ENCODE measurements at regions not wholly inside any gene's neighbourhood (a gene's known extent, or its start where the extent isn't known, plus 50 kb on each side); places are given as distances from the start of the nearest gene placed in this dataset.

- ChIA-PET CTCF (ENCODE audit: low intra/inter-chr PET ratio) (no interaction called here), POLR2A (interaction anchor here (1.1 to 1.8 kb wide), 3 partner anchors 8 to 16 kb away, joined by 3 to 6 read pairs (median 4); no protein-coding TSS in a partner anchor)
- DNase-seq (ENCODE audit: extremely low read depth in 1 of 4, low spot score in 3 of 4), result no peak
- no peaks in the 10 kb centered on the region for H3K36me3 ChIP-seq (ENCODE audit: control insufficient read depth, insufficient read depth, low read length)
- H3K27ac ChIP-seq (ENCODE audit: extremely low read depth, low read depth, low read length), result no peak overlapping the region
- H3K79me2 ChIP-seq (ENCODE audit: control insufficient read depth, insufficient read depth, low read length), result no peaks in the 10 kb centered on the region
- intact Hi-C loops (cut with micrococcal nuclease) (no loop called here), in situ Hi-C loops (cut with MboI) (no loop called here)
- H2AFZ ChIP-seq (ENCODE audit: low read depth, low read length), result peak overlapping the region; percentile 60
- H3K4me2 ChIP-seq (ENCODE audit: insufficient read depth, low read length), result no peak overlapping the region
- 13% methylated on average over 11 of the region's 11 CpGs for WGBS (ENCODE audit: insufficient coverage, low coverage, missing lambda C conversion rate)
- peak overlapping the region in 1 of 2 experiments; percentile 40; a peak in 1 of 4 replicates for H3K9ac ChIP-seq (ENCODE audit: insufficient read depth in 1 of 2, low read depth in 2 of 2, low read length in 2 of 2)
- no peak for FAIRE-seq
- ATAC-seq, result no peak
- peaks cover 0 to 12% of the 10 kb centered on the region in 2 experiments; a peak in 3 of 5 replicates for H3K27me3 ChIP-seq (ENCODE audit: control insufficient read depth in 2 of 2, insufficient read depth in 2 of 2, low read length in 2 of 2)
- BruUV-seq (replicated peaks), result no TSS peak
- H3K4me3 ChIP-seq, result no peak overlapping the region
- TF ChIP-seq POU5F1 (IDR thresholded peaks at IDR 0.05; ENCODE audit: borderline replicate concordance, low read depth, low read length, partially characterized antibody) (no peak), SPI1 (IDR thresholded peaks at IDR 0.05; ENCODE audit: borderline replicate concordance, low read depth, low read length) (peak; percentile 80; the same call in 1 of the 2 replicates)
- H3K4me1 ChIP-seq (replicated peaks in 1 of 2; ENCODE audit: control insufficient read depth in 2 of 2, insufficient read depth in 2 of 2, low read length in 2 of 2), result peaks cover 0 to 8% of the 10 kb centered on the region in 2 experiments; a peak in 2 of 5 replicates
- H3K9me1 ChIP-seq (ENCODE audit: control insufficient read depth, insufficient read depth, low read length), result no peaks in the 10 kb centered on the region
- no peaks in the 10 kb centered on the region; the same call in 1 of the 2 replicates for H4K20me1 ChIP-seq (replicated peaks; ENCODE audit: control insufficient read depth, insufficient read depth, low read length)
- H3K9me3 ChIP-seq (replicated peaks; ENCODE audit: control insufficient read depth, insufficient read depth, low read depth, low read length), result no peaks in the 10 kb centered on the region
Measured at GRCh38 chr11:15909937-15910598, 446.3 kb downstream of the SOX6 start.

- ChIA-PET POLR2A (interaction anchor here (0.6 to 1.1 kb wide), 2 partner anchors 17 to 204 kb away, joined by 3 read pairs; no protein-coding TSS in a partner anchor), CTCF (ENCODE audit: low intra/inter-chr PET ratio) (no interaction called here)
- Histone ChIP-seq H3K27me3 (ENCODE audit: control insufficient read depth in 2 of 2, insufficient read depth in 2 of 2, low read length in 2 of 2) (peaks cover 0 to 12% of the 10 kb centered on the region in 2 experiments; a peak in 3 of 5 replicates), H3K36me3 (ENCODE audit: control insufficient read depth, insufficient read depth, low read length) (no peaks in the 10 kb centered on the region), H3K9ac (ENCODE audit: insufficient read depth in 1 of 2, low read depth in 2 of 2, low read length in 2 of 2) (peak overlapping the region in 1 of 2 experiments; percentile 40; a peak in 1 of 4 replicates), H3K79me2 (ENCODE audit: control insufficient read depth, insufficient read depth, low read length) (no peaks in the 10 kb centered on the region), H3K9me3 (replicated peaks; ENCODE audit: control insufficient read depth, insufficient read depth, low read depth, low read length) (no peaks in the 10 kb centered on the region), H3K4me1 (replicated peaks in 1 of 2; ENCODE audit: control insufficient read depth in 2 of 2, insufficient read depth in 2 of 2, low read length in 2 of 2) (peaks cover 0 to 3% of the 10 kb centered on the region in 2 experiments; a peak in 1 of 5 replicates), H3K27ac (ENCODE audit: extremely low read depth, low read depth, low read length) (no peak overlapping the region), H3K9me1 (ENCODE audit: control insufficient read depth, insufficient read depth, low read length) (no peaks in the 10 kb centered on the region), H3K4me3 (no peak overlapping the region), H4K20me1 (replicated peaks; ENCODE audit: control insufficient read depth, insufficient read depth, low read length) (no peaks in the 10 kb centered on the region; the same call in 1 of the 2 replicates), H3K4me2 (ENCODE audit: insufficient read depth, low read length) (no peak overlapping the region), H2AFZ (ENCODE audit: low read depth, low read length) (peak overlapping the region; percentile 60)
- intact Hi-C loops (cut with micrococcal nuclease) (no loop called here), in situ Hi-C loops (cut with MboI) (no loop called here)
- ATAC-seq, result no peak
- TF ChIP-seq NBN (IDR thresholded peaks at IDR 0.05; ENCODE audit: low read depth) (no peak), MAFF (IDR thresholded peaks at IDR 0.05; ENCODE audit: low read length) (no peak), HSF4 (CRISPR knock-in tag; IDR thresholded peaks at IDR 0.05; ENCODE audit: borderline replicate concordance) (no peak), BRD4 (IDR thresholded peaks at IDR 0.05) (no peak), ATF1 (CRISPR knock-in tag; IDR thresholded peaks at IDR 0.05) (no peak), ATF1 (tag; IDR thresholded peaks at IDR 0.05) (no peak), ZNF551 (CRISPR knock-in tag; IDR thresholded peaks at IDR 0.05) (no peak), SUPT5H (IDR thresholded peaks at IDR 0.05) (no peak), PREB (CRISPR knock-in tag; IDR thresholded peaks at IDR 0.05) (no peak), ZNF589 (CRISPR knock-in tag; IDR thresholded peaks at IDR 0.05; ENCODE audit: low read depth) (no peak), JUN (IDR thresholded peaks at IDR 0.05; ENCODE audit: borderline replicate concordance, low read depth, low read length) (no peak), JUN (CRISPR knock-in tag; IDR thresholded peaks at IDR 0.05; ENCODE audit: borderline replicate concordance) (no peak), MEIS2 (IDR thresholded peaks at IDR 0.05; ENCODE audit: partially characterized antibody) (no peak), HES1 (IDR thresholded peaks at IDR 0.05; ENCODE audit: low read depth) (no peak)
- WGBS (ENCODE audit: insufficient coverage, low coverage, missing lambda C conversion rate), result 39% methylated on average over 7 of the region's 7 CpGs
- DNase-seq (ENCODE audit: extremely low read depth in 1 of 4, low spot score in 3 of 4), result no peak
- BruUV-seq (replicated peaks), result no TSS peak
- no peak for FAIRE-seq
Measured at GRCh38 chr11:15910761-15911160, 445.6 kb downstream of the SOX6 start.
